ENCODE measurements at regions not wholly inside any gene's neighbourhood (a gene's known extent, or its start where the extent isn't known, plus 50 kb on each side); places are given as distances from the start of the nearest gene placed in this dataset.

DNA sequence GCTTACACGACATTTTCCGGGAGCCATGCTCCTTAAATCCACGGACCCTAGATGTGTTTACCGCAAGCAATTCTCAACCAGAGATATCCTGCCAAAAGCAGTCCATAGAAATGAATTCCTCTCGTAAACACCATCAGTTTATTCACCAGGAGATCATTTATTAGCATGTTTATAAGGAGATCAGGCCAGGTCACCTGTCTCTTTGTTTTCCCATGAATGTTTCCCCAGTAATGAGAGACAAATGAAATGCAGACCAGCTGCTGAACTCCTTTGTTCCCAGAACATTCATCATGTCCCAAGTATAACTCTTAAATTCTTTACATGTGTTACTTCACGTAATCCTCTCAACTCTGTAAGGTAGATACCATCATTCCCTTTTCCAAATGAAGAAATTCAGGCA, 137.1 kb downstream of the DDX53 start:
- TF ChIP-seq EZH2 (IDR thresholded peaks at IDR 0.05; ENCODE audit: low read length), result no peak
- TF ChIP-seq, protein P1, sequence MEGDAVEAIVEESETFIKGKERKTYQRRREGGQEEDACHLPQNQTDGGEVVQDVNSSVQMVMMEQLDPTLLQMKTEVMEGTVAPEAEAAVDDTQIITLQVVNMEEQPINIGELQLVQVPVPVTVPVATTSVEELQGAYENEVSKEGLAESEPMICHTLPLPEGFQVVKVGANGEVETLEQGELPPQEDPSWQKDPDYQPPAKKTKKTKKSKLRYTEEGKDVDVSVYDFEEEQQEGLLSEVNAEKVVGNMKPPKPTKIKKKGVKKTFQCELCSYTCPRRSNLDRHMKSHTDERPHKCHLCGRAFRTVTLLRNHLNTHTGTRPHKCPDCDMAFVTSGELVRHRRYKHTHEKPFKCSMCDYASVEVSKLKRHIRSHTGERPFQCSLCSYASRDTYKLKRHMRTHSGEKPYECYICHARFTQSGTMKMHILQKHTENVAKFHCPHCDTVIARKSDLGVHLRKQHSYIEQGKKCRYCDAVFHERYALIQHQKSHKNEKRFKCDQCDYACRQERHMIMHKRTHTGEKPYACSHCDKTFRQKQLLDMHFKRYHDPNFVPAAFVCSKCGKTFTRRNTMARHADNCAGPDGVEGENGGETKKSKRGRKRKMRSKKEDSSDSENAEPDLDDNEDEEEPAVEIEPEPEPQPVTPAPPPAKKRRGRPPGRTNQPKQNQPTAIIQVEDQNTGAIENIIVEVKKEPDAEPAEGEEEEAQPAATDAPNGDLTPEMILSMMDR (optimal IDR thresholded peaks at IDR 0.05 in 1 of 3, IDR thresholded peaks at IDR 0.05 in 1 of 3, conservative IDR thresholded peaks at IDR 0.05 in 1 of 3; ENCODE audit: extremely low read depth in 1 of 3, insufficient read depth in 2 of 3, low read length in 3 of 3), result no peak

All from keratinocyte (primary cell).